Caco-2 (cell line): ENCODE measurements at regions not wholly inside any gene's neighbourhood (a gene's known extent, or its start where the extent isn't known, plus 50 kb on each side); places are given as distances from the start of the nearest gene placed in this dataset.
"Not testable (repeated sequence)": the region's sequence is repeated elsewhere in the genome, so short reads cannot be mapped to it uniquely, and the experiment has no call there.

Experiments used
- BruUV-seq: library from RNA; stranded (reverse); fragments of 400-500 nt; replicated peaks from 2 replicates; lab custom pipeline; 2021; lab: Mats Ljungman, UMichigan
- CTCF ChIA-PET: fragments of 300-600 bp; sonication (Branson Sonifier 250); formaldehyde crosslinking; loops from one replicate; lab custom pipeline; 2022; ENCODE audit warnings: antibody characterized with exemption; lab: Charles Lee
- POLR2A ChIA-PET: fragments of 300-600 bp; sonication (Branson Sonifier 250); formaldehyde crosslinking; loops from one replicate; lab custom pipeline; 2022; ENCODE audit warnings: antibody characterized with exemption; lab: Charles Lee
- DNase-seq, 2 experiments: peaks; one replicate each; pipeline versions ENCODE4 v3.0.0 to v3.0.0-alpha.2; 2020 to 2022
- H3K27me3 ChIP-seq: replicated peaks from 2 replicates; pipeline ENCODE4 v1.6.0; 2011; ENCODE audit warnings: low read length; ENCODE audit not compliant: control insufficient read depth, insufficient read depth
- H3K36me3 ChIP-seq: 2 replicates; pipeline ENCODE4 v1.5.1; 2011; ENCODE audit warnings: low read length; ENCODE audit not compliant: control insufficient read depth, insufficient read depth
- H3K4me1 ChIP-seq: fragments of 250-450 bp; sonication (Bioruptor Pico); 2 replicates; pipeline ENCODE4 v1.5.1; 2020; ENCODE audit warnings: mild to moderate bottlenecking
- H3K4me3 ChIP-seq: 2 replicates; pipeline ENCODE4 v1.5.1; 2011; ENCODE audit warnings: low read depth, mild to moderate bottlenecking, control low read depth, low read length
- H3K9me3 ChIP-seq: fragments of 250-450 bp; sonication (Bioruptor Pico); 2 replicates; pipeline ENCODE4 v1.5.1; 2020; ENCODE audit warnings: mild to moderate bottlenecking, moderate library complexity
- H3K27ac Mint-ChIP-seq: one replicate; pipeline ENCODE4 v1.8.0; 2022; ENCODE audit warnings: mixed read lengths; ENCODE audit not compliant: unreplicated experiment
- H3K27me3 Mint-ChIP-seq: one replicate; pipeline ENCODE4 v1.8.0; 2022; ENCODE audit warnings: mixed read lengths; ENCODE audit not compliant: insufficient read depth, unreplicated experiment
- H3K36me3 Mint-ChIP-seq: one replicate; pipeline ENCODE4 v1.8.0; 2022; ENCODE audit warnings: mild to moderate bottlenecking, mixed read lengths; ENCODE audit not compliant: insufficient read depth, unreplicated experiment
- H3K4me1 Mint-ChIP-seq: one replicate; pipeline ENCODE4 v1.8.0; 2022; ENCODE audit warnings: low read depth, mixed read lengths; ENCODE audit not compliant: unreplicated experiment
- H3K4me3 Mint-ChIP-seq: one replicate; pipeline ENCODE4 v1.8.0; 2022; ENCODE audit warnings: mild to moderate bottlenecking, moderate library complexity, mixed read lengths; ENCODE audit not compliant: unreplicated experiment
- H3K9me3 Mint-ChIP-seq: one replicate; pipeline ENCODE4 v1.8.0; 2022; ENCODE audit warnings: mixed read lengths; ENCODE audit not compliant: unreplicated experiment
- intact Hi-C: fragments of 100-400 bp; cut with micrococcal nuclease; formaldehyde crosslinking; loops from one replicate; pipeline ENCODE4 v1.10.0; 2022; ENCODE audit not compliant: unreplicated experiment
- TF ChIP-seq, protein P1 (sequence below), 2 experiments: fragments of 200-600 bp in 1 of 2; IDR thresholded peaks; 1 replicate in 1 of 2; 2 replicates in 1 of 2; pipeline versions ENCODE4 v1.5.1 to v1.8.0; 2011 to 2022; ENCODE audit warnings: antibody characterized with exemption in 1 of 2, control low read depth in 1 of 2, inconsistent platforms in 1 of 2, low read depth in 1 of 2, low read length in 1 of 2, mild to moderate bottlenecking in 1 of 2, moderate library complexity in 1 of 2; ENCODE audit not compliant: insufficient read depth in 1 of 2, severe bottlenecking in 1 of 2, unreplicated experiment in 1 of 2

DNA sequence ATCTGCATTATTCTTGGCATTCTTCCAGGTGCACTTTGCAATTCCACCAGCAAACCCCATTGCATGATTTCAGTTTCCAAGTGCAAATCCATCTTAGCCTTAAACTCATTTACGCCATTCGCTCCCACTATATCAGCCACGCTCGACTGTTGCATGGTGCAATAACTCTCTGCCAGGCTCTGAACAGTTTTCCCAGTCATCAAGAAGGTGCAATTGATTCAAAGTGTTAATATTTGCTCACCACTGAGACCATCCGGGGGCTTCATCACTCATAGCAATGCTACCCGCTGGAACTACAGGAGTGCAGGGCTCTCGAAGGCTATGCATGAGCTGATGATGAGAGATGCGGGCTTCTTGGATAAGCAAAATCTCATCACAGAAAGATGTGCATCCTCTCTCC, 488.2 kb downstream of the OMA1 start:
- H3K9me3 ChIP-seq, result no peaks in the 10 kb centered on the region
- no peaks in the 10 kb centered on the region for H3K9me3 Mint-ChIP-seq
- H3K4me1 ChIP-seq, result no peaks in the 10 kb centered on the region
- H3K4me3 Mint-ChIP-seq, result no peak overlapping the region
- H3K4me3 ChIP-seq, result no peak overlapping the region
- intact Hi-C loops, result no loop called here
- BruUV-seq, result no TSS peak
- H3K36me3 ChIP-seq, result no peaks in the 10 kb centered on the region
- H3K27ac Mint-ChIP-seq, result no peak overlapping the region
- no peak for DNase-seq
- no peaks in the 10 kb centered on the region for H3K36me3 Mint-ChIP-seq
- H3K27me3 ChIP-seq, result no peaks in the 10 kb centered on the region
- POLR2A ChIA-PET, result no interaction called here
- TF ChIP-seq, protein P1, sequence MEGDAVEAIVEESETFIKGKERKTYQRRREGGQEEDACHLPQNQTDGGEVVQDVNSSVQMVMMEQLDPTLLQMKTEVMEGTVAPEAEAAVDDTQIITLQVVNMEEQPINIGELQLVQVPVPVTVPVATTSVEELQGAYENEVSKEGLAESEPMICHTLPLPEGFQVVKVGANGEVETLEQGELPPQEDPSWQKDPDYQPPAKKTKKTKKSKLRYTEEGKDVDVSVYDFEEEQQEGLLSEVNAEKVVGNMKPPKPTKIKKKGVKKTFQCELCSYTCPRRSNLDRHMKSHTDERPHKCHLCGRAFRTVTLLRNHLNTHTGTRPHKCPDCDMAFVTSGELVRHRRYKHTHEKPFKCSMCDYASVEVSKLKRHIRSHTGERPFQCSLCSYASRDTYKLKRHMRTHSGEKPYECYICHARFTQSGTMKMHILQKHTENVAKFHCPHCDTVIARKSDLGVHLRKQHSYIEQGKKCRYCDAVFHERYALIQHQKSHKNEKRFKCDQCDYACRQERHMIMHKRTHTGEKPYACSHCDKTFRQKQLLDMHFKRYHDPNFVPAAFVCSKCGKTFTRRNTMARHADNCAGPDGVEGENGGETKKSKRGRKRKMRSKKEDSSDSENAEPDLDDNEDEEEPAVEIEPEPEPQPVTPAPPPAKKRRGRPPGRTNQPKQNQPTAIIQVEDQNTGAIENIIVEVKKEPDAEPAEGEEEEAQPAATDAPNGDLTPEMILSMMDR (IDR thresholded peaks at IDR 0.05; ENCODE audit: insufficient read depth in 1 of 2, low read depth in 1 of 2, low read length in 1 of 2, severe bottlenecking in 1 of 2, unreplicated experiment in 1 of 2), result no peak
- H3K27me3 Mint-ChIP-seq, result peaks cover 5% of the 10 kb centered on the region
- no peaks in the 10 kb centered on the region for H3K4me1 Mint-ChIP-seq
- CTCF ChIA-PET, result no interaction called here

DNA sequence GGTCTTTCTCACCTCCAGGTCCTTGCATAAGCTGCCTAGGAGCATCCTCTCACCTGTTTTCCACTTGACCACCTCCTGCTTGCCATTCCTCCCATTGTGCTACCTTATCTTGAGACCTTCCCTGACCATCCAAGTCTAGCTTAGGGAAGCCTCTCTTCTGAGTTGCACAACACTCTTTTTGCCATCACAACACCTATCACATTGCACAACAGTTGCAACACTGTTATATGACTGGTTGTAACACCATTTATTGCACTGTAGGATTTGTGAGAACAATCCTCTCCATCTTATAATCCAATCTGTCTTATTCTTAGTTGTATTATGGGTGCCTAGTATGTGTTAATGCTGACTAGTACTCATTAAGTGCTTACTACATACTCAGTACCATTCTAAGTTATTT, 488.7 kb downstream of the OMA1 start:
- Histone ChIP-seq H3K9me3 (no peaks in the 10 kb centered on the region), H3K4me1 (no peaks in the 10 kb centered on the region), H3K36me3 (no peaks in the 10 kb centered on the region), H3K27me3 (no peaks in the 10 kb centered on the region), H3K4me3 (no peak overlapping the region)
- TF ChIP-seq, protein P1 (IDR thresholded peaks at IDR 0.05; ENCODE audit: insufficient read depth in 1 of 2, low read depth in 1 of 2, low read length in 1 of 2, severe bottlenecking in 1 of 2, unreplicated experiment in 1 of 2), result no peak
- DNase-seq, result no peak
- Mint-ChIP-seq H3K27me3 (peaks cover 5% of the 10 kb centered on the region), H3K4me3 (no peak overlapping the region), H3K9me3 (no peaks in the 10 kb centered on the region), H3K27ac (no peak overlapping the region), H3K36me3 (no peaks in the 10 kb centered on the region), H3K4me1 (no peaks in the 10 kb centered on the region)
- ChIA-PET CTCF (no interaction called here), POLR2A (no interaction called here)
- intact Hi-C loops, result no loop called here
- no TSS peak for BruUV-seq

DNA sequence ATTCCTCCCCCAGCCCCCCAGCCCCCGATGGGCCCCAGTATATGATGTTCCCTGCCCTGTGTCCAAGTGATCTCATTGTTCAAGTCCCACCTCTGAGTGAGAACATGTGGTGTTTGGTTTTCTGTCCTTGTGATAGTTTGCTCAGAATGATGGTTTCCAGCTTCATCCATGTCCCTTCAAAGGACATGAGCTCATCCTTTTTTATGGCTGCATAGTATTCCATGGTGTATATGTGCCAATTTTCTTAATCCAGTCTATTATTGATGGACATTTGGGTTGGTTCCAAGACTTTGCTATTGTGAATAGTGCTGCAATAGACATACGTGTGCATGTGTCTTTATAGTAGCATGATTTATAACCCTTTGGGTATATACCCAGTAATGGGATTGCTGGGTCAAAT, 495.3 kb downstream of the OMA1 start:
- H3K4me3 Mint-ChIP-seq, H3K36me3 Mint-ChIP-seq, H3K4me3 ChIP-seq, H3K4me1 Mint-ChIP-seq, H3K4me1 ChIP-seq, H3K27ac Mint-ChIP-seq, H3K9me3 ChIP-seq, BruUV-seq, H3K27me3 Mint-ChIP-seq, H3K9me3 Mint-ChIP-seq, H3K27me3 ChIP-seq, DNase-seq, H3K36me3 ChIP-seq, POLR2A ChIA-PET, intact Hi-C loops, CTCF ChIA-PET: not testable (repeated sequence)
